Lower lobe of right lung (tissue), 2 donors: ENCODE measurements at regions not wholly inside any gene's neighbourhood (a gene's known extent, or its start where the extent isn't known, plus 50 kb on each side); places are given as distances from the start of the nearest gene placed in this dataset.

Source experiments
- ATAC-seq, 2 donors: fragments of 200-7000 bp; cut with Tn5 transposase; one replicate each; pipeline ENCODE4 v1.9.1; 2020 to 2022; ENCODE audit warnings: mild to moderate bottlenecking in 2 of 2, moderate library complexity in 2 of 2
- DNase-seq: peaks from one replicate; pipeline ENCODE4 v3.0.0-alpha.2; 2020
- H3K27ac ChIP-seq: fragments of 200-600 bp; one replicate; pipeline ENCODE4 v1.8.0; 2022
- H3K27me3 ChIP-seq: fragments of 200-600 bp; one replicate; pipeline ENCODE4 v1.8.0; 2022; ENCODE audit warnings: low read depth
- H3K36me3 ChIP-seq: fragments of 200-600 bp; one replicate; pipeline ENCODE4 v1.8.0; 2022; ENCODE audit warnings: mild to moderate bottlenecking
- H3K4me1 ChIP-seq: fragments of 200-600 bp; one replicate; pipeline ENCODE4 v1.8.0; 2022
- H3K4me3 ChIP-seq: fragments of 200-600 bp; one replicate; pipeline ENCODE4 v1.8.0; 2022; ENCODE audit warnings: mild to moderate bottlenecking
- H3K9me3 ChIP-seq: fragments of 200-600 bp; one replicate; pipeline ENCODE4 v1.8.0; 2022
- CTCF ChIP-seq: fragments of 200-600 bp; IDR thresholded peaks from one replicate; pipeline ENCODE4 v1.8.0; 2022; ENCODE audit warnings: antibody characterized with exemption, mild to moderate bottlenecking
- intact Hi-C: fragments of 100-400 bp; cut with DNase I; formaldehyde crosslinking; loops from one replicate; pipeline ENCODE4 v1.11.0; 2022
- donor health status: DM: no; HTN: yes; CAD: no; lungs with severe emphysema.

- no peaks in the 10 kb centered on the region for H3K9me3 ChIP-seq
- intact Hi-C loops = no loop called here
- no peak overlapping the region for H3K27ac ChIP-seq
- ATAC-seq (no peak), DNase-seq (no peak)
- no peaks in the 10 kb centered on the region for H3K4me1 ChIP-seq
- TF ChIP-seq CTCF = no peak
- no peaks in the 10 kb centered on the region for H3K36me3 ChIP-seq
- no peaks in the 10 kb centered on the region for H3K27me3 ChIP-seq
- H3K4me3 ChIP-seq = no peak overlapping the region
These were observed 1019.3 kb upstream of the ADGRB3 start for GRCh38 chr6:67615796-67616195.

- no peaks in the 10 kb centered on the region for H3K4me1 ChIP-seq
- H3K27ac ChIP-seq = no peak overlapping the region
- H3K9me3 ChIP-seq = no peaks in the 10 kb centered on the region
- peak in 1 of 2 donors; percentile 72 for ATAC-seq
- H3K4me3 ChIP-seq = no peak overlapping the region
- H3K36me3 ChIP-seq = no peaks in the 10 kb centered on the region
- no peaks in the 10 kb centered on the region for H3K27me3 ChIP-seq
- DNase-seq = no peak
- intact Hi-C loops = no loop called here
- no peak for TF ChIP-seq CTCF
These were observed 1026.9 kb upstream of the ADGRB3 start for GRCh38 chr6:67608099-67608749.

- H3K9me3 ChIP-seq = no peaks in the 10 kb centered on the region
- peak in 1 of 2 donors; percentile 65 for ATAC-seq
- no peak overlapping the region for H3K4me3 ChIP-seq
- no peaks in the 10 kb centered on the region for H3K27me3 ChIP-seq
- no peaks in the 10 kb centered on the region for H3K36me3 ChIP-seq
- no peak overlapping the region for H3K27ac ChIP-seq
- no peak for DNase-seq
- no peak for TF ChIP-seq CTCF
- intact Hi-C loops = no loop called here
- no peaks in the 10 kb centered on the region for H3K4me1 ChIP-seq
These were observed 1027.9 kb upstream of the ADGRB3 start for GRCh38 chr6:67606906-67607828.

- no peaks in the 10 kb centered on the region for H3K27me3 ChIP-seq
- no peaks in the 10 kb centered on the region for H3K4me1 ChIP-seq
- H3K27ac ChIP-seq = no peak overlapping the region
- TF ChIP-seq CTCF = no peak
- no peak for DNase-seq
- intact Hi-C loops = no loop called here
- ATAC-seq = no peak
- H3K36me3 ChIP-seq = no peaks in the 10 kb centered on the region
- H3K4me3 ChIP-seq = no peak overlapping the region
- H3K9me3 ChIP-seq = no peaks in the 10 kb centered on the region
These were observed 1040.7 kb upstream of the ADGRB3 start for GRCh38 chr6:67594366-67594765.

- no peak overlapping the region for H3K4me3 ChIP-seq
- no peak for TF ChIP-seq CTCF
- no peaks in the 10 kb centered on the region for H3K9me3 ChIP-seq
- H3K36me3 ChIP-seq = no peaks in the 10 kb centered on the region
- ATAC-seq (no peak), DNase-seq (no peak)
- H3K27me3 ChIP-seq = no peaks in the 10 kb centered on the region
- no peak overlapping the region for H3K27ac ChIP-seq
- intact Hi-C loops = no loop called here
- no peaks in the 10 kb centered on the region for H3K4me1 ChIP-seq
These were observed 1041.8 kb upstream of the ADGRB3 start for GRCh38 chr6:67593247-67593646.
